ENCODE measurements at regions not wholly inside any gene's neighbourhood (a gene's known extent, or its start where the extent isn't known, plus 50 kb on each side); places are given as distances from the start of the nearest gene placed in this dataset.

DNA sequence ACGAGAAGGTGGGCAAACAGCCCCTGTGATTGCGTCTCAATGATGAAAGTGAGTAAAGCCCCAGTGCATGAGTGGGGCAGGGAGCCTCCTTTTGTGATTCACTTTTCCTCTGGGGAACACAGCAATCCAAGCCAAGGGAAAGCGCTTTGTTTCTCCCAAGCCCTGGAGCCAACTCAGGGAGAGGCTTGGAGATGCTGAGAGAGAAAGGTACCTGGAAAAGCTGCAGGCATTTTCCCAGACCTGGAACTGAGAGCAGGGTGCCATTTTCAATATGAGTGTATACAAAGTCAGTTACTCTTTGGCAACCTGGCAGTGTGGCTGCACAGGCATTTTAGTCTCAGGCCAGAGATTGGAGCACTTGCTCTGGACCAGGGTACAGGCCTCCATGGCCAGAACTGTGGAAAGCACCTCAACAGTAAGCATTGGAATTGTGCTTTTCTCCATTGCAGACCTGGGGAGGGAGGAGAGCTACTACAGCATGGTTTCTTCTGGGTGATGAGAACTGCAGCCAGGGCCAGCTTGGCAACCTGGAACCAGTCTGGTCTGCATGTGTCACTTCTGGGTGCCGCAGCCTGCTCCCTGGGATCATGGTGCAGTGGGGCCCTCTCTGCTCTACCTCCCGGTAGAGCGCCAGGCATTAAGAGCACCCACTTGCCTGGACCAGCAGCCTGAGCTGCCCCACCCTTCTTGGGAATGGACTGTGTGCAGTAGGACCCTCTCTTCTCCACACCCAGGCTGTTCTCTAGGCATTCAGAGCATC is 89.0 kb upstream of the CDH5 start:
- TF ChIP-seq, protein P1, sequence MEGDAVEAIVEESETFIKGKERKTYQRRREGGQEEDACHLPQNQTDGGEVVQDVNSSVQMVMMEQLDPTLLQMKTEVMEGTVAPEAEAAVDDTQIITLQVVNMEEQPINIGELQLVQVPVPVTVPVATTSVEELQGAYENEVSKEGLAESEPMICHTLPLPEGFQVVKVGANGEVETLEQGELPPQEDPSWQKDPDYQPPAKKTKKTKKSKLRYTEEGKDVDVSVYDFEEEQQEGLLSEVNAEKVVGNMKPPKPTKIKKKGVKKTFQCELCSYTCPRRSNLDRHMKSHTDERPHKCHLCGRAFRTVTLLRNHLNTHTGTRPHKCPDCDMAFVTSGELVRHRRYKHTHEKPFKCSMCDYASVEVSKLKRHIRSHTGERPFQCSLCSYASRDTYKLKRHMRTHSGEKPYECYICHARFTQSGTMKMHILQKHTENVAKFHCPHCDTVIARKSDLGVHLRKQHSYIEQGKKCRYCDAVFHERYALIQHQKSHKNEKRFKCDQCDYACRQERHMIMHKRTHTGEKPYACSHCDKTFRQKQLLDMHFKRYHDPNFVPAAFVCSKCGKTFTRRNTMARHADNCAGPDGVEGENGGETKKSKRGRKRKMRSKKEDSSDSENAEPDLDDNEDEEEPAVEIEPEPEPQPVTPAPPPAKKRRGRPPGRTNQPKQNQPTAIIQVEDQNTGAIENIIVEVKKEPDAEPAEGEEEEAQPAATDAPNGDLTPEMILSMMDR (conservative IDR thresholded peaks at IDR 0.05; ENCODE audit: low read length), result no peak
- TF ChIP-seq EZH2phosphoT487 (IDR thresholded peaks at IDR 0.05; ENCODE audit: borderline replicate concordance, low read depth, low read length), result no peak
